Renal cortex interstitium (tissue), 11 donors: ENCODE measurements at regions not wholly inside any gene's neighbourhood (a gene's known extent, or its start where the extent isn't known, plus 50 kb on each side); places are given as distances from the start of the nearest gene placed in this dataset.
"Not testable (repeated sequence)": the region's sequence is repeated elsewhere in the genome, so short reads cannot be mapped to it uniquely, and the experiment has no call there.

Experiments
- DNase-seq, 11 donors: peaks; one replicate each; pipeline ENCODE4 v3.0.0-alpha.2; 2013; ENCODE audit warnings: low read depth in 9 of 11, low spot score in 4 of 11; ENCODE audit errors: extremely low read depth in 1 of 11

DNA sequence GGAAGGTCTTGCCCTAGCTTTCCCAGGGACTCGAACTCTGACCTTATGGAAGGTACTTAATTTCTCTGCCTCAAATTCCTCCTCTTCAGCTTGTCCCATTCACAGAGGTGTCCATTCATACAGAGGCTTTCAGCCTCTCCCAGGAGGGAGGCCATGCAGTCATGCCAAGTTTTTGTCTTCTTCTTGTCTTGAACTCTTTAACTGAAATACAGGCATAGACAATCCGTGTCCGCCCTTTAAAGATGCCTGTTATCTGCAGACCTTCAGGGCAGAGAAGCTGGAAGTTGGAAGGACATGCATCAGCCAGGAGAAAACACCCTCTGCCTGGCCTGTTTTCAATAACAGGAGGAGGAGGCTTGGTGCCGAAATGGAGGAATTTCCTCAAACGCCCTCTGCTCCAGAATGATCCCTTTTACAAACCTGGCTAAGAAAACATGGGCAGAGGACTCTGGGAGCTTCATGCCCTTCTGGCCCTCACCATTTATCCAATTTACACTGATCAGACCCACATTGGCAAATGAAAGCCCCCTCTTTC, 308.3 kb downstream of the MYCN start:
- no peak for DNase-seq

DNA sequence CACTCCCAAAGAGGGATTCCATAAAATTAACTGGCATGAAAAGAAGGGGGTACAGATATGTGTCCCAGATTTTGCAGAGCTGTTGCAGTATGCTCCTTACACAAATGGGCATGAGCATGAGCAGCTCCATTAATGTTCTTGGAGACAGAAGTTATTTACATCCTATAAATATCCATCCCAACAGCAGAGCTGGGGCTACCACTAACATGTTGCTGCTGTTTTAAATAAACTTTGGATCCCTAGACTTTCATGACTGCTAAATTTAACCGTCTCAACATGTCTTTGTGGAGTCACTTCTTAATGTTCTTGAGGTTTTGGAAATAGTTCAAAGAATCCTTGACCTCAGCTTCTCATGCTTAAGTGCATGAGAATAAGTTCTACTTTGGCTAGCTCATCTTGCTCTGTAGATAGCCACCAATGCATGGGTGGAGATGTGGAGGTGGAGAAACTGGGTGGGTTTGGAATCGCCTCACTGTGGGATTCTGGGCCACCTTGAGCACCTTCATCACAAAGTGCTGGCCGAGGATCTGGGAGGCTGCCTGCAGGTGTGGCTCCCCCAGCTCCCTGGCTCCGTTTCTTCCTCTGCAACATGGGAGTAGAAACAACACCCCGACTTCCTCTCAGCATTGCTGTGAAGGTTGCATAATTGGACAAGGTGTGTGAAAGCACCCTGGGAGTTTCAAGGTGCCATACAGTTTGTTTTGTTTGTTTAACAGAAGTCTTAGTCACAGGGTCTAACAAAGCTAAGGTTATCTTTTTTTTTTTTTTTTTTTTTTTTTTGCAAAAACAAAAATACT, 307.2 kb downstream of the MYCN start:
- no peak for DNase-seq

DNA sequence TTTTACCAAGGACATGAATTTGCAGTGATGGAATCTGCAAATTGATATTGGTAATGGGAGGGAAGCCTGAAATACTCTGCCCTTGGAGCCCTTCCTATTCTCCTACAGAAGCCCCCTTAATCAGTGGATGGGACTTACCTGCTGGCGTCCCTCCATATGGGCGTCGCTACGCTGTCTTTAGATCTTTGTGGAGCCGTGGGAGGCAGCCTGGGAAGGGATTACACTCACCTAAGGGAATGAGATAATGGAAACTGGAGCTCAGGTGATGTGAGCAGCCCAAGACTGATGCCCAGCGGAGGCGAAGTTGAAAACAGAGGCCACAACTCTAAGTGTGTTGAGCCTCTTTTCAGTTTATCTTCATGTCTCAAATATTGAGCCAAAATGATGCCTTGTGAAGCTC, 306.6 kb downstream of the MYCN start:
- no peak for DNase-seq

DNA sequence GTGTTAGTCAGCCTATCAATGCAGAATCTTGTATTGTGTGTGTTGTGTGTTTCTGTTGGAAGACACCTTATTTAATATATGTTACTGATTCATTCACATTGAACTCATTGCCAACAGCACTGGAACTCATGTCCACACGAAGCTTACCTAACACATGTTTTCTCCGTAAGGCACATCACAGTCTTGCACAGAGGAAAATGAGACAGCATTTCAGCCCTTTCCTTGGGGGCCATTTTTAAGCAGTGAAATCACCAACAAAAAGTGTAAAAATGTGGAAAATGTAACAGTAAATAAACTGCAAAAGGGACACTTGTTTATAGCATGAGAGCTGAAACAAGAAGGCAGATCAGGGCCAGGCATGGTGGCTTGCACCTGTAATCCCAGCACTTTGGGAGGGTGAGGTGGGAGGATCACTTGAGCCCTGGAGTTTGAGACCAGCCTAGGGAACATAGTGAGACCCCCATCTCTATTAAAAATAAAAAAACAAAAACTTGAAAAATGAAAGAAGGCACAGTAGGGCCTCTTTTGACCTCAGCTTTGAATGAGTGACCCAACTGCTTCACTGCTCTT, 306.0 kb downstream of the MYCN start:
- DNase-seq = no peak

DNA sequence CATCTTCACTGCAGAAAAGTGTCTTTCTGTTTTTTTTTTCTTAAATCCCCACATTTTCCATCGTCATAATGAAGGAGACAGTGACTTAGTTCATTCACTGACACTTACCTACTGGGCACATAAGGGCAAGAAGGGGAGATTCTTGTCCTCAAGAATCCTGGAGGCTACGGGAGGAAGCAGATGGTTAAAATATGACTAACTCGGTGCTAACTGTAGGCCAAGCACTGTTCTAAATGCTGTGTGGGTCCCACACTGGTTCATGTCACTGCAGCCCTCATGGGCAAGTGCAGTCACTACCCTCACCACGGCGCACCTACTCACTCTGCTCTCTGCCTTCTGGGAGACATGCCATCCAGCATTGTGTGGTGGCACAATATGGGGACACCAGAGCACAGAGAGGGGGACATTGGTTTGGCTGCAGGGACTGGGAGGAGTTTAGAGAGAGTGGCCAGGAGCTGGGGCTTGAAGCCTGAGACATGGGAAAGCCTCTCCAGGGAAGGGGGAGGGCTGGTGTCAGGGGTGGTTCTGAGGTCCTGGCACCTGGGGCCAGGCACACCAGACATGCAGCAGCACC, 305.2 kb downstream of the MYCN start:
- no peak for DNase-seq

DNA sequence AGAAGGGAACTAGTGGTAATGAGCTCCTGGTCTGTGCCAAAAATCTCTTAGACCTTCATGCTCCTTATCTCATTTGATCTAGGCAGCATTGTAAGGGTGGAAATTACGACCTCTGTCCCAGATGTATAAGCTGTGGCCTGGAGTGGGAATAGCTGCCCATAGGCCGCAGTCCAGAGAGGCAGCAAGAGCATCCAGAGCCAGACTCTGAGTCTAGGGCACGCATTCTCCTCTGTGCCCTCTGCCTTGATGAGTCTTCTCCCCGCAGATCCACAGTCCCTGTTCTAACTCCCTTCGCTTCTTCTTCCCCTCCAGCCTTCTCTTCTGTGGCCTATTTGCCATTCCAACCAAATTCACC, 304.6 kb downstream of the MYCN start:
- DNase-seq = no peak

DNA sequence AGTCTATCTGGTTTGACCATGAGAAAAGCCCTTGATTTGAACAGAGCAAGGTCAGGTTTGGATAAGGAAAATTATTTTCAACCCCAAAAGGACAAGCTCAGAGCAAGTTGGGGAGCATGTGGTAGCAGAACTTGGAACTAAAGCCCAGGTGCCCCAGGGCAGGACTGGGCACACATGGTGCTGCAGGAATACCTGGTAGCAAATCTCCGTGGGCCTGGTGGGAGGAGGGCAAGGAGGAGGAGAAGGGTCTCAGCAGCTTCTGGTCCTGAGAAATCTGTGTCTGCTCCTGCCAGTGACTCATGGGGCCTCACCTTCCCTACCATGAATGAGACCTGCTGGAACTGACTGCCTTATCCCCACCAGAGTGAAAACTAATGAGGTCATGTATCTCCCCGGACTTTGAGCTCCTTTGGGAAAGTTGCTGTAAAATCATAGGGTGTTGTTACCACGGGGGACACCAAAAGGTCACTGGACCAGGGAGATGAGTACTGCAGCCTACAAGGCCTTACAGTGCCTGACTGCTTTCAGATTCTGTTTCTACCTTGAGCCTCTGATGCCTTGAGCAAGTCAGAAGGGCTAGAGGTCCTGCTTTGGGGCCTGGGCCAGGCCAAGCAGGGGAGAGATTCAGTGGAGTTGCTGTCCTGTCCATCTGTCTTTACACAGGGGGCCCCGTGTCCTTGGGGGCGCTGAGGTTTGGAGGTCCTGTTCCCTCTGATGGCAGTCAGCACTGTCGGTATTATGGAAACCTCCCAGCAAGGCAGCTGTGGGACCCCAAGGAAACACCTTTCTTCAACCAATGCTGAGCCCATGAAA, 304.0 kb downstream of the MYCN start:
- DNase-seq = no peak

DNA sequence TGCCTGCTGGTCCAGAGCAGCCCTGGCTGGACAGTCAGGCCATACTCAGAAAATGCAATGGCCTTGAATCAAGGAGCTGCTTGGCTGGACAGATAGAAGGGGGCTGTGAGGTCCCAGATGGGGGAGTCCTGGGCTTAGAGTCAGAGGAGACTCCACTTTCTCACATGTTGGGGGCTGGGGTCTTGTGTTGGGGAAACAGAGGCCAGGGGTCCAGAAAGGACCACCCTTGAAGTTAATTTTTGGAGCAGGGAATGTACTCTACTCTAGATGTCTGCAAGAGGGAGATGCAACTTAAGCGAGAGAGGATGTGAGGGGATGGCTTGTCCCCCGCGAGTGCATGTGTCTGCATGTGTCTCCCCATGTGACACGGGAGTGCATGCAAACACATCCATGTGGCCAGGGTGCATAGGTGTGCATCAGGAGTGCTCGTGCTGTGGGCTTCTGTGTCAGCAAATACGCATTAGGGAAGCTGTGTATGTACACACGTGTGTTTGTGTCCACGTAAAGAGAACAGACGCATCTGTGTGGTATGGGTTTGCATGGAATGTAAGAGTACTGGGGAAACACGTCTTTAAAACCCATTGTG, 303.2 kb downstream of the MYCN start:
- DNase-seq = no peak

DNA sequence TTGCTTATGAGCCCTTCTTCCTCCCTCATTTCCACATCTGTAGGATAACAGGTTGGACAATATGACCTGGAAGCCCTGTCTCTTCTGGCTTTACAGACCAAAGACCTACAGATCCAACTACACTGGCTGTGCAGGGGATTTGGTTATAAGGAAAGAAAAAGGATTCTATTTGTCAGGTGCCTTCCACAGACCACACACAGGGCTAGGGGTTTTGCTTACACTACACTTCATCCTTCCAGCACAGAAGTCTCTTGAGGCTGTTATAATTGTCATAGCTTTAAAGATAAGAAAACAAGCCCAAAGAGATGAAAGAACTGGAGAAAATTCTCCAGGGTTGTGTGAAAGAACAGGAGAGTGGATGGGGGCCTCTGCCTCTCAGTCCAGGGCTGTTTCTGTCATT, 302.6 kb downstream of the MYCN start:
- DNase-seq = no peak

DNA sequence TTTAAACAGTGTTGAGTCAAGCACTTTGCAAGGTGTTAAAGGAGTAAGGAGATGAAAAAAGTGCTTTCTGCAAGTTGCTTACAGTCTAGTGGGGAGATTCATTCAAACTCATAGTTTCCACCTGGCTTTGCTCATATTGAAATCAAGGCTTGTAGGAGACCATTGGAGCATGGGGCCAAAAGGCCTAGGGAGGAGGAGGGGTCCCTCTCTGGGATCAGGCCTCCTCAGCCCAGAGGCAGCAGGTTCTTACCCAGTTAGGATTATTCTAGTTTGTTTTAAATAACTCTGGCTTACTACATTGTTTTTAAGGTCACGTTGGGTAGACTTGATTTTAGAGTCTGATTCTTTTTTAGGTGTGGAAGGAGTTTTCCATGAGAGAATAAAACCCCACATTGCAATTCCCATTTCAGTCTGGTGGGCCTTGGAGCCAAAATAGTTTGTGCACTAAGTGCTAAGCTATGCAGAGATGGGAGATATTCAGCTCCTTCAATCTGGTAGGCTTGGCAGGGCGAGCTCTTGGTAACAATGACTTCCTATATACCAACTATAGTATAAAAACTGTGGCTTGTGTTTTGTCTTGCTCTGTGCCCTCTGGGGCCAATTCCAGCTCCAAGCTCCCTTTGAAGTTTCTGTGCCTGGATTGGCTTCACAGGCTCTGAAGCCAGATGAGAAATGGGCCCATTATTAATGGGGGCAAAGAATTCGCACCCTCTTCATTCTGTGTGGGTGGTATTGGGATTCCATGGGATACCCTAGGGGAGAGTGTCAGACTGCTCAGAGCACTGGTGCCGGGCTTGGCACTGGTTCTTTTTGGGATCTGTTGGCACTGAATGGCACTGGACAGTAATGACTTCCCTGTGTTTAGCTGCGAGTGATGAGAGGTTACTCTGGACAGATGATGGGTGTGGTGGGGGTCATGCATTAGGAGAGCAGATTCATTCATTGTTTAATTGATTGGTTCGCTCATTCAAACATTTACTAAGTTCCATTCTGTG, 301.1 kb downstream of the MYCN start:
- DNase-seq = no peak

DNA sequence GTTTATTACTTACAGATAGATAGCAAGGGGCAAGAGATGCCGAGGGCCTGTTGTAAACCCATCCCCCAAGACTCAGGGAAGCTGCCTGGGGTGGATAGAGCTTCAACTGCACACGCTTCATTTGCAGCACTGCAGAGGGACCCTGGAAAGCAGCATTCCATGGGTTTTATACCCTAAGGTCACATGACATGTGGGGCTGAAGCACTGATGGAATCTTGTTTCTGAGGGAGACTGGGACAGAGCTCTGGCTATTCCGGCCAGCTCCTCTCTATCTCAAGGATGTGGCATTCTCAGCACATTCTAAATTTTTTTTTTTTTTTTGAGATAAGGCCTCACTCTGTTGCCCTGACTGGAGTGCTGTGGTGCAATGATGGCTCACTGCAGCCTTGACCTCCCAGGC, 300.1 kb downstream of the MYCN start:
- no peak for DNase-seq

DNA sequence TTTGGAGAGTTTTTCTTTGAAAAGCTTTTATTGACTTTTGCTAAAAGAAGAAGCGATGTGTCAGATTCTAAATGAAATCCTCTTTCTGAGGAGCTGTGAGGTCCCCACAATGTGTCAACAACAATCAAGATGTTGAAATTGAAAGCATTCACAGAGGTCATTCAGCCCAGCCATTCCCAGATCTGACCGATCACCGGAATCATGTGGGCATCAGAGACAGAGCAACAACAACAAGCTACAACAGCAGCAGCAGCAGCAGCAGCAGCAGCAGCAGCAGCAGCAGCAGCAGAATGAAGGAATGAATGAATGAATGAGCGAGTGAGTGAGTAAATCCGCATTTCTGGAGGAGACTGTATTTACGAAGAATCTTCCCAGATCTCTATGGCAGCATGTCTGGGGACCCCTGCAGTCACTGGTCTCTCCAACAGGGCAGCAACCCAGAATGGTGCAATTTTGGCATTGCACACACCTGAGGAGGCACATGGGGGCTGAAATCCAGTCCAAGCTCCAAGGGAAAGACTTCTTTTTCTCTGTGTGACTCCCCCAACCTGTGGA, 299.0 kb downstream of the MYCN start:
- DNase-seq = no peak

DNA sequence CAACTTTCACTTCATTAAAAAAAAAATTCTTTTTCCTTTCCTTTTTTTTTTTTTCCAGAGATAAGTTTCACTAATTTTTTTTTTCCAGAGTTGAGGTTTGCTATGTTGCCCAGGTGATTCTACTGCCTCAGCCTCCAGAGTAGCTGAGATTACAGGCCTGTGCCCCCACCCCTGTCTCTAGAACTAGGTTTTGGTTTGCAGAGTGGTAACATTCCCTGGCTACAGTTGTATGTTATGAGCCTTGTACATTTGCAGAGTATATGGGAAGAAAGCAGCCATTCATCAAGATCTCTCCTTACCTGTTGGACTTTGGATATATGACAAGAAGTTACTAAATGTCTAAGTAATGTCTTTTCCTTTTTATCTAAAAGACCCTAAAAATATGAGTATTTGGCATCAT, 298.4 kb downstream of the MYCN start:
- DNase-seq = no peak

DNA sequence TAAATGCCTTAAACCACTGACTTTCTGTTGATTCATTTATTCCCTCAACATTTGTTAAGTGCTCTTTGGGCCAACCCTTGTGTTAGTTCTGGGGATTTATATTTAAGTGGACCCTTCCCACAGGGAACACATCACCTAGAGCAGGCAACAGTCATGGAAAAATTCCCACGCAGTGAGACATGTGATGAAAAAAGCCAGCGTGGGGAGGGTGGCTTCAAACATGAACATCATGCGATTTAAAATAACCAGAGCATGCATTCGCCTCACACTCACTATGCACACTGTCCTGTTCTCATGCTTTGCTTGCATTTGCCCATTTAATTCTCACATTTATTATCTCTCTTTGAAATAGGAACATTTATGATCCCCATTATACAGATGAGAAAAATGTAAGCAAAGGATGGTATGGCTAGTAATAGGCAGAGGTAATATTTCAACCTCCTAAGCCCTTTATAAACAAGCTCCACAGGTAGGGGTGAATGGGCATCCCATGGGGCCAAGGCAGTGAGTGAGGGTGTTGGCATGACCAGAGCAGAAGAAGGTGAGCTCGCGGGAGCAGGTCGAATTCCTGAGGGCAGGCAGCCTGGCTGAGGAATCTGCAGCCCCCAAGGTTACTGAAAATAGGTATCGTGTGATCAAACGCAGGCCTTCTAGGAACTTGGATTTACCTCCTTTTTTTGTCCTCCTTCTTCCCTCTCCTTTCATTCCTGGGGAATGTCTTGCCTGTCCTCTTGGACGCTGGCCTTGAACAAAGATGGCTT, 297.8 kb downstream of the MYCN start:
- no peak for DNase-seq

DNA sequence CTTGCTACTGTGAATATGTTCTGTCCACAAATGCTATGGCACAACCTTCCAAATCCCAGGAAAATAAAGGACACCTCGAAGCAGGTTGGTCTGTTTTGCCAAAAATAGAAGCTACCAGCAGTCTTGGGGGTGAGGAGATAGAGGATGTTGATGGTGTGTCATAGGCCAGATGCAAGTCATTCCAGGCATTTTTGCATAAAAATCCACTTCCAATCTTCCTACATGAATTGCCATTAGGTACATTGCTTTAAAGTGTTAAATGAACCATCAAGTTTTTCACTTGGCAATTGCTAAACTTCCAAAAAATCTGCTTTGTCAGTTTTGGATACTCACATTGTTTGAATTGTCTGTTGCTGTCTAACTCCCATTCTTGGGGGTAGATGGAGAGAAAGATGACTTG, 295.4 kb downstream of the MYCN start:
- no peak for DNase-seq

DNA sequence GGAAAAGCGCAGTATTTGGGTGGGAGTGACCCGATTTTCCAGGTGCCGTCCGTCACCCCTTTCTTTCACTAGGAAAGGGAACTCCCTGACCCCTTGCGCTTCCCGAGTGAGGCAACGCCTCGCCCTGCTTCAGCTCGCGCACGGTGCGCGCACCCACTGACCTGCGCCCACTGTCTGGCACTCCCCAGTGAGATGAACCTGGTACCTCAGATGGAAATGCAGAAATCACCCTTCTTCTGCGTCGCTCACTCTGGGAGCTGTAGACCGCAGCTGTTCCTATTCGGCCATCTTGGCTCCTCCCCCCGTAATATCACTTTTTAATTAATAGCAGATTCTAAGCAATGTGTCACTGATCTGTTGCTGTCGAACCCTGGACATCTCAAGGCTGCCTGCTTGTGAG, 294.9 kb downstream of the MYCN start:
- DNase-seq = not testable (repeated sequence)

DNA sequence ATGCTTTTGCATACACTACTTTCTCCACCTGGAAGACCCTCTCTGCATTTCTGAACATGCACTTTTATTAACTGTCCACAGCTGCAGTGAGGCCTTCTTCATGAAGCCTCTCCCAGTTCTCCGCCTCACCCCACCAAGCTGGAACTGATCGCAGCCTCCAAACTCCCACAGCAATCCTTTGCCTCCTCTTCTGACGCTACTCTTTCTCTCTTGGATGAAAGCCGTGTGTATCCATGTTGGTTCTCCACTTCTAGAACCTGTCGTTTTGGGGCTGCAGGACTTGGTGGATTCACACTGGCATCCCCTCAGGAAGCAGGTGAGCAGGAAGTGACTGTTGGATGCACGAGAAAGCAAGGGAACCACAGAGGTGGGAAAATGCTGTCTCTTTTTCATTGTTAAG, 288.6 kb downstream of the MYCN start:
- DNase-seq = no peak
